ENCODE measurements at regions not wholly inside any gene's neighbourhood (a gene's known extent, or its start where the extent isn't known, plus 50 kb on each side); places are given as distances from the start of the nearest gene placed in this dataset.

- H3K4me3 ChIP-seq (ENCODE audit: low read depth, low read length) = no peak overlapping the region
- TF ChIP-seq CTCF (IDR thresholded peaks at IDR 0.05; ENCODE audit: borderline replicate concordance, insufficient read depth, low read depth, low read length) = no peak
Observed at GRCh38 chr1:81129366-81129765, 671.4 kb upstream of the ADGRL2 start.

GRCh38 chr1:81128079-81128478, 672.7 kb upstream of the ADGRL2 start:
- H3K4me3 ChIP-seq (ENCODE audit: low read depth, low read length) = no peak overlapping the region
- TF ChIP-seq CTCF (IDR thresholded peaks at IDR 0.05; ENCODE audit: borderline replicate concordance, insufficient read depth, low read depth, low read length) = no peak

- H3K4me3 ChIP-seq (ENCODE audit: low read depth, low read length) = no peak overlapping the region
- no peak for TF ChIP-seq CTCF (IDR thresholded peaks at IDR 0.05; ENCODE audit: borderline replicate concordance, insufficient read depth, low read depth, low read length)
Observed at GRCh38 chr1:81126989-81127581, 673.6 kb upstream of the ADGRL2 start.

GRCh38 chr1:81125672-81126071, 675.1 kb upstream of the ADGRL2 start:
- TF ChIP-seq CTCF (IDR thresholded peaks at IDR 0.05; ENCODE audit: borderline replicate concordance, insufficient read depth, low read depth, low read length) = no peak
- H3K4me3 ChIP-seq (ENCODE audit: low read depth, low read length) = no peak overlapping the region

- TF ChIP-seq CTCF (IDR thresholded peaks at IDR 0.05; ENCODE audit: borderline replicate concordance, insufficient read depth, low read depth, low read length) = no peak
- no peak overlapping the region for H3K4me3 ChIP-seq (ENCODE audit: low read depth, low read length)
Observed at GRCh38 chr1:81121306-81121705, 679.4 kb upstream of the ADGRL2 start.

DNA sequence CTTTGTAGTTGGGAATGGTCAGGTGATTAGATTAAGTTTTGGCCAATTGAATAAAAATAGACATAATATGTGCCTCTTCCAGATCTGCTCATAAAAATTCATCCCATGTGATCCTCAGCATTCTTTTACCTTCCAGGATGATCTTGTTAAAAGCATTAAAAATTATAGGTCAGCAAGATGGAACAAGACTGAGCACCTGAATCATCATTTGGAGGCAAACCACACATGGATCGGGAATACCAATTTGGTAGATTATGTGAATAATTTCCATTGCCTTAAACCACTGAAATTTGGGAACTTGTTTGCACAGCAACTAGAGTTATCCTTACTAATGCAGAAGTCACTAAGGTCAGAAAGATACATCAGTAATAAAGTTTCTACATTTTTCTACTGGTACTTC, 681.4 kb upstream of the ADGRL2 start:
- TF ChIP-seq CTCF (IDR thresholded peaks at IDR 0.05; ENCODE audit: borderline replicate concordance, insufficient read depth, low read depth, low read length) = no peak
- H3K4me3 ChIP-seq (ENCODE audit: low read depth, low read length) = no peak overlapping the region

DNA sequence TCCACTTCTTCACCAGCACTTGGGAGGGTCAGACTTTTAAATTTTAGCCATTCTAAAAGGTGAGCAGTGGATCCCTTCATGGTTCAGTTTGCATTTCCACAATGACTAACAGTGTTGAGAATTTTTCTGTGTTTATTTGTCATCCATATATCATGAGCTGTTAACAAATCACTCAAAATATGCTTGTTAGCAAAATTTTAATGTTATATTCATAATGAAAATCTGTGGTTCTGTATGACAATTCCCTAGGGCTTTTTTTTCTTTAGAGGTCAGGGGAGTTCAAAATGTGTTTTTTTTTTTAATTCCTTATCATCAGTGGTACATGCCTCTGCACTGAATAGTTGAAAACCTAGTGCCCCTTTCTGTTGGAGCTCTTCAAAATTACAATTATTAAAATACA, 682.2 kb upstream of the ADGRL2 start:
- no peak for TF ChIP-seq CTCF (IDR thresholded peaks at IDR 0.05; ENCODE audit: borderline replicate concordance, insufficient read depth, low read depth, low read length)

More for the DNA sequence above, 682.2 kb upstream of the ADGRL2 start:
- H3K4me3 ChIP-seq (ENCODE audit: low read depth, low read length) = no peak overlapping the region

Measured in GM12875 (cell line).